NCI-H748 (cell line): ENCODE measurements at regions not wholly inside any gene's neighbourhood (a gene's known extent, or its start where the extent isn't known, plus 50 kb on each side); places are given as distances from the start of the nearest gene placed in this dataset.
A peak's percentile ranks its signal among the peaks of the same experiment; 100 is the strongest.
"Not testable (repeated sequence)": the region's sequence is repeated elsewhere in the genome, so short reads cannot be mapped to it uniquely, and the experiment has no call there.

Experiments used
- DNase-seq: peaks from one replicate; lab custom pipeline; 2025; ENCODE audit not compliant: unreplicated experiment; lab: John Stamatoyannopoulos, UW

- no peak for DNase-seq
Measured at GRCh38 chr3:101913168-101913567, 63.9 kb downstream of the NFKBIZ start.

GRCh38 chr3:101917761-101918160 is 68.4 kb downstream of the NFKBIZ start:
- not testable (repeated sequence) for DNase-seq

GRCh38 chr3:101922151-101922725 is 72.9 kb downstream of the NFKBIZ start:
- DNase-seq: not testable (repeated sequence)

GRCh38 chr3:101924621-101925020 is 75.3 kb downstream of the NFKBIZ start:
- peak; percentile 11 for DNase-seq

GRCh38 chr3:101925124-101925523 is 75.8 kb downstream of the NFKBIZ start:
- peak; percentile 71 for DNase-seq

GRCh38 chr3:101925564-101925963 is 76.2 kb downstream of the NFKBIZ start:
- DNase-seq: peak; percentile 92

GRCh38 chr3:101926594-101927105 is 77.3 kb downstream of the NFKBIZ start:
- DNase-seq: peak; percentile 32

- no peak for DNase-seq
Measured at GRCh38 chr3:101928890-101929289, 79.6 kb downstream of the NFKBIZ start.

- DNase-seq: no peak
Measured at GRCh38 chr3:101931081-101931480, 81.8 kb downstream of the NFKBIZ start.

GRCh38 chr3:101932326-101933068 is 83.2 kb downstream of the NFKBIZ start:
- no peak for DNase-seq

- DNase-seq: no peak
Measured at GRCh38 chr3:101936419-101937356, 87.4 kb downstream of the NFKBIZ start.

GRCh38 chr3:101938262-101938847 is 89.0 kb downstream of the NFKBIZ start:
- no peak for DNase-seq

GRCh38 chr3:101939361-101940049 is 90.2 kb downstream of the NFKBIZ start:
- no peak for DNase-seq

- peak; percentile 59 for DNase-seq
Measured at GRCh38 chr3:101940521-101941317, 91.4 kb downstream of the NFKBIZ start.

GRCh38 chr3:101941318-101942040 is 92.2 kb downstream of the NFKBIZ start:
- no peak for DNase-seq

- no peak for DNase-seq
Measured at GRCh38 chr3:101942356-101942755, 93.0 kb downstream of the NFKBIZ start.

- no peak for DNase-seq
Measured at GRCh38 chr3:101943029-101943428, 93.7 kb downstream of the NFKBIZ start.

GRCh38 chr3:101944308-101944707 is 95.0 kb downstream of the NFKBIZ start:
- no peak for DNase-seq

- no peak for DNase-seq
Measured at GRCh38 chr3:101945980-101946379, 96.7 kb downstream of the NFKBIZ start.
